HCT116 (cell line): ENCODE measurements at regions not wholly inside any gene's neighbourhood (a gene's known extent, or its start where the extent isn't known, plus 50 kb on each side); places are given as distances from the start of the nearest gene placed in this dataset.

Experiments used
- CEBPB ChIP-seq: IDR thresholded peaks from 2 replicates; pipeline ENCODE4 v1.6.1; 2012; ENCODE audit warnings: low read depth
- CTCF ChIP-seq, 3 experiments: fragments of 200-600 bp in 1 of 3; sonication (generic) in 1 of 3; IDR thresholded peaks in 2 of 3; conservative IDR thresholded peaks in 1 of 3; 2 replicates each; pipeline ENCODE4 v1.5.1; 2012 to 2017; ENCODE audit warnings: low read depth in 2 of 3, low read length in 2 of 3, antibody characterized with exemption in 1 of 3, borderline replicate concordance in 1 of 3, control low read depth in 1 of 3, mild to moderate bottlenecking in 1 of 3, mixed read lengths in 1 of 3, mixed run types in 1 of 3, moderate library complexity in 1 of 3; ENCODE audit not compliant: insufficient read depth in 1 of 3
- EZH2phosphoT487 ChIP-seq: fragments of 200-600 bp; IDR thresholded peaks from 2 replicates; pipeline ENCODE4 v1.6.1; 2018; ENCODE audit warnings: antibody characterized with exemption, borderline replicate concordance
- JUND ChIP-seq: IDR thresholded peaks from 2 replicates; pipeline ENCODE4 v1.6.1; 2012
- MAX ChIP-seq: IDR thresholded peaks from 2 replicates; pipeline ENCODE4 v1.6.1; 2012
- POLR2A ChIP-seq: IDR thresholded peaks from 2 replicates; pipeline ENCODE4 v1.7.0; 2011; ENCODE audit warnings: borderline replicate concordance; ENCODE audit not compliant: insufficient read depth, insufficient read length; ENCODE audit errors: extremely low read depth
- POLR2AphosphoS5 ChIP-seq: IDR thresholded peaks from 2 replicates; pipeline ENCODE4 v1.6.1; 2011; ENCODE audit warnings: mild to moderate bottlenecking, low read depth, low read length, moderate library complexity
- RAD21 ChIP-seq: IDR thresholded peaks from 2 replicates; pipeline ENCODE4 v1.6.1; 2012; ENCODE audit warnings: low read depth, mild to moderate bottlenecking
- REST ChIP-seq: IDR thresholded peaks from 2 replicates; pipeline ENCODE4 v1.6.1; 2012; ENCODE audit warnings: low read depth
- SIN3A ChIP-seq: IDR thresholded peaks from 2 replicates; pipeline ENCODE4 v1.6.1; 2012; ENCODE audit warnings: low read depth
- SP1 ChIP-seq: IDR thresholded peaks from 2 replicates; pipeline ENCODE4 v1.6.1; 2012; ENCODE audit warnings: low read depth
- ZNF274 ChIP-seq: fragments of 200-500 bp; sonication (Bioruptor generic); IDR thresholded peaks from 2 replicates; pipeline ENCODE4 v1.6.1; 2014; ENCODE audit warnings: mild to moderate bottlenecking, low read depth, low read length, inconsistent platforms

DNA sequence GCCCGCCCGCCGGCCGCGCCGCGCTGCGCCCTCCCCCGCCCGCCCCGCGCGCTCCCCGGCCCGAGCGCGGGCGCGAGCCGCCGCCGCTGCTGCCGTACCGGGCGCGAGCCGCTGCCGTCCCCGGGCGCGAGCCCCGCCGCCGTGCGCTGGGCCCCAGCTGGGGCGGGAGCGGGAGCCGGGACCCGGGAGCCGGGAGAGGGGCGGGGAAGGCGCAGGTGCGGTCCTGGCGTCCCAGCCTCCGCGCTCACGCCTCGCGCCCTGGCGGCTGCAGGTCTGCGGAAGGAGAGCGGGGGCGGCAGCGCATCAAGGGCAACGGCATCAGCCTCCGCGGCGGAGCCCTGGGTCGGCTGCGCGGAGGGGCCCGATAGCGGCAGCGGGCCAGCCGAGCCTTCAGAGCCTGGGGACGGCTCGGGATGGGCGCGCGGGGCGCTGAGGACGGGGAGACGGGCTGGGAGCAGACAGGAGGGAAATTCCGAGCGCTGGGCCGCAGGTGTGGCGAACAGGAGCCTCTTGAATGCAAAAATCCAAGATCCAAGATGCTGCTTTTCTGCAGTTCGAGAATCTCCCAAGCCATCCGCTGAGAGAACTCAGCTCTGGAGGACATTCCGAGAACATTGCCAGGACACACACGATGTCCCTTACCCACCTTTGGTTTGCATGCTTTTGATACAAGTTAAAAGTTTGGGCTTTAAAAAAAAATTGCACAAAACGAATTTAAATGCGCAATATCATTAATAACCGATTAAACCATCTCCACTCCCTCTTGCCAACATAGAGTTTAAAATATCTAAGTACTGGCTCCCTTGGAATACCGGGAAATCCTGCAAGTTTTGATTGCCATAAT is 251.1 kb downstream of the TJP1 start:
- TF ChIP-seq SIN3A (no peak), CTCF (IDR thresholded peaks at IDR 0.05 in 2 of 3, conservative IDR thresholded peaks at IDR 0.05 in 1 of 3; ENCODE audit: borderline replicate concordance in 1 of 3, insufficient read depth in 1 of 3, low read depth in 2 of 3, low read length in 2 of 3) (no peak), RAD21 (no peak), CEBPB (no peak), POLR2AphosphoS5 (no peak), SP1 (no peak), JUND (no peak), POLR2A (no peak), MAX (no peak), ZNF274 (no peak), EZH2phosphoT487 (no peak), REST (no peak)
